Renal cortex interstitium (tissue), 11 donors: ENCODE measurements at regions not wholly inside any gene's neighbourhood (a gene's known extent, or its start where the extent isn't known, plus 50 kb on each side); places are given as distances from the start of the nearest gene placed in this dataset.

Experiments
- DNase-seq, 11 donors: peaks; one replicate each; pipeline ENCODE4 v3.0.0-alpha.2; 2013; ENCODE audit warnings: low read depth in 9 of 11, low spot score in 4 of 11; ENCODE audit errors: extremely low read depth in 1 of 11

DNA sequence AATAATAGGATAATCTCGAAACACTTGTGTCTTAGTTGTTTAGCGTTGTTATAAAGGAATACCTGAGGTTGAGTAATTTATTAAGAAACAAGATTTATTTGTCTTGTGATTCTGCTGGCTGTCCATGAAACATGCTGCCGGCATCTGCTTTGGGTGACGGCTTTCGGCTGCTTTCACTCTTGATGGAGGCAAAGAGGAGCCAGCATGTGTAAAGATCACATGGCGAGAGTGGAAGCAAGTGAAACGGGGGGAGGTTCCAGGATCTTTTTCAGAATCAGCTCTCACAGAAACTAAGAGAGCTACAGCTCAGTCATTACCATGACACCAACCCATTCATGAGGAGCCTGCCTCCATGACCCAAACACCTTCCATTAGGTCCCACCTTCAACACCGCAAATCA, 402.8 kb downstream of the CDC14C start:
- no peak for DNase-seq

DNA sequence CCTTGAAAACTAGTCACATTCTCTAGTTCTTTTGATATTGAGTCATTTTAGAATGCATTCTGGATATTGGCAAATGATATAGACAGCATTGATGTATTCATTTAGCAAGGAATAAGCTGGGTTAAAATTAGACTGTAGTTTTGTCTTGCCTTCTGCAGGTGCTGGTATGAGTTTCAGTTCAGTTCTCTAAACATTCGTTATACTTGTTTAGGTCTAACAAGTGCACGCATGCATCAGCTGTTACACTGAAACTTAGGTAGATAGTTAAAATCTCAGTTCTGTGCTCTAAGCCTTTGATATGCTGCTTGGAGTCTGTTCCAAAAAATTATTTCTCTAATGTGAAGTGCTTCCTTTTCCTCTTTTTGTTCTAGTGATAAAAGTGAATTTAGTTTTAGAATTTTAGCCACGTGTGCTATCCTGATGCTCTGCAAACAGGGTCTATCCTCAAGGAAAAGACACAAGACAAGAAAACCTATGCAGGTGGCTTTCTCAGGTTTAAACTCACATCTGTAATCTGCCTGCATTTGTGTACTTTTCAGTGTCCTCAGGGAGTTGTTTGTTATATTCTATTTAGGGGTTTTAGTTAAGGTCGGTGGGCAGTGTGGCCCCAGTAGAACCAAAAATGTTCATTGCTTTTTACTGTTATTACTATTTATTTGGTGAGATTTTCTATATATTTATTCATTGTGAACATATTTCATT, 409.0 kb downstream of the CDC14C start:
- DNase-seq = no peak

DNA sequence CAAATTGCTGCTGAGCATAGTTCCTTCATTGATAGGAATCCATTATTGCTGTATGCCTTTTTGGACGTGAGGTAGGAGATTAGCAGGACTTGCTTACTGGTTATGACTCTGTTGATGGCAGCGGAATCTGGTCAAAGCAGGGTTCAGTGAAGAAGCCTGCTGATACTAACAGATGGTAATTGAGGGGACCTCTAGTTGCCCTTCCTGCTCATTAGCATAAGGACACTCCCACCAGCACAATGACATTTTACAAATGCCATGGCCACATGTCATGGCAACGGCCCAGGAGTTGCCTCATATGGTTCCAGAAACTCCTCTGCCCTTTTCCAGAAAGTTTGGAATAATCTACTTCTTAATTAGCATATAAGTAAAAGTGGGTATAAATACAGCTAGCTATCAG, 417.5 kb downstream of the CDC14C start:
- no peak for DNase-seq

DNA sequence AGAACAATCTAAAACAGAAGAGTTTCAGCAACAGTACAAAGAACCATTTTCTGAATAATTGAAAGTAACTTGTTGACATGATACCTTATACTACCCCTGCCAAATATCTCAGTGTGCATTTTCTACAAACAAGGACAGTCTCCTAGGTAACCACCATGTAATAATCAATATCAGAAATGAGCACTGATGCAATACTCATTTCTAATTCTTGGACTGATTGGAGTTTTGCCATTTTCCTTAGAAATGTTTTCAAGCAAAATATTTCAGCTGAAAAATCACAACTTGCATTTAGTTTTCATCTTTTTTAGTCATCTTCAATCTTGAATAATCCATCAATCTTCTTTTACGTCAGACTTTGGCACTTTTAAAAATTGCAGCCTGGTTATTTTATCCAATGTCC, 420.2 kb downstream of the CDC14C start:
- DNase-seq = no peak

DNA sequence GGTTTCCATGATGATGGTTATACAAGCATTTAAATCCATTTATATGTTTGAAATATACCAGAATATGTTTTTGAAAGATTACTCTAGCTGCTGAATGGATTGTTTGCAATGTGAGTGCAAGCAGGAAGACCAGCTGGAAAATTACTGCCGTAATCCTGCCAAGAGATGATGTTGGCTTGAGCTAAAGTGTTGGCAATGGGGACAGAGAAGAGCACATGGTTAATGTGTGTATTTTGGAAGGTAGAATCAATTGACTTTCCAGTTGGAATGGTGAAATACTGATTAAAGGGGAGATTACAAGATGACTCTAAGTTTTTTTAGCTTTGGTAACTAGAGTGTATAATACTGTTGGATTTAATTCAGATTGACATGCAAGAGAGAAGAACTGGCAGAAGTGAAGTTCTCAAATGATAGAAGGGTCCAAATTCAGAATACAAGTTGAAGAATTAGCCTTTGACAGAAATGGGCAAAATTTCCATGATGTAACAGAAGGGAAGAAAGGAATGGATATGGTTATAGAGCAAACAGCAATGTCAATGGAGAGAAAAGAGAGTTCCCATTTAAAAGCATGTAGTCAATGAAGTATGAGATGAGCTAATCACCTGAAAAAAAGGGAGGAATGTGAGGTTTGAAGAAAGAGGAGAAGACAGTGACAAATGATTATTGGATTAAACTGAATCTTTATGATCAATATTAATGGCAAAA, 422.0 kb downstream of the CDC14C start:
- DNase-seq = no peak

DNA sequence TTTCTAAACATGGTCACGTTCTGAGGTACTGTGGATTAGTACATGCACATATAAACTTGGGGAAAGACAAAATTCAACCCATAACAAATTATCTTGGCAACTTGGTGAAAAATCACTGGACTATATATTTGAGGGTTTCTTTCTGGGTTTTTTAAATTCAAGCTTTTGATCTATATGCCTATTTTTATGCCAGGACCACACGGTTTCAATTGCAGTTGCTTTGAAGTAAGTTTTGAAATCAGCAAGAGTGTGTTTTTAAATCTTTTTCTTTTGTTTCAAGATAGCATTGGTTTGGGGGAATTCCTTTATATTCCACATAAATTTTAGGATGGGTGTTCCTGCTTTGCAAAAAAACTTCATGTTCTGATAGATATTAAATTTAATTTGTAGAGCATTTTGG, 406.4 kb upstream of the VWC2 start:
- DNase-seq = no peak

DNA sequence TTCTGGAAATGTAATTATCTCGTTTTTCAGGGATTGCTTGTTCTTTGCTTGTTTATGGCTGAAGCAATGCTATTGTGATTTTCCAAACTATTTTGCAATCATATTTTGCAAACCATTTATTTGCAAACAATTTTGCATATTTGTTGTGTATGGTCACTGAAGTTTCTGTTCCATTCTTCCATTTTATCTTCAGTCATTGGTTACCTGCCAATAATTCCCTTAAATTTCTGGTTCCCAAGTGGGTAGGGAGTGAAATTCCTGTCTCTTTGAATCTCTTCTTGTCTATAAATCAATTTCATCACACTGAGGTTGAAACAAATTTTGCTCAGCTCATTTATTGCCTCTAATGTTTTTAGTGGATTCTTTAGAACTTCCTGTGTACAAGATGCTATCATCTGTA, 401.7 kb upstream of the VWC2 start:
- no peak for DNase-seq

DNA sequence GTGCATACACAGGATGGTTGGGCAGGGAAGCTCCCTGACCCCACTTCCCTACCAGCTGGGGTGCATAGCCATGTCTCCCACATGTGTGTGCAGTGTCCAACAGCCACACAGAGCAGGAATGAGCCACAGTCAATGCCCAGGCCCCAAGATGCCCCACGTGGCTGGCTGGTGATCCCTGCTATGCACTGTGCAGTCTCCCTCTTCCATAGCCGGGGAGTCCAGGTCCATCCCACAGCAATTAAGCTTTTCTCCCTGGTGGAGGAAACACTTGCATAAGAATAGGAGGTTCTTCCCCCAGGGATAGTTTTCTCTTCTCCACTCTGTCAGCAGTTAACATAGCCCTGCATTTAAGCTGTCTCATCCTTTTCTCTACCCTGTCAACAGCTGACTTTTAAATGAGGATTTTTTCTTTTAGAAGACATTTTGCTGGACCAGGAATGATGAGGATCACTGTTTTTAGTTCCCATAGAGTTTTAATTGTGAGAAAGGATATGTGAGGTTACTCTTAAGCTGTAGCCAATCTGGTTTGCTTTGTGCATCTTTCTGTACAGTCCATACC, 396.5 kb upstream of the VWC2 start:
- DNase-seq = no peak

DNA sequence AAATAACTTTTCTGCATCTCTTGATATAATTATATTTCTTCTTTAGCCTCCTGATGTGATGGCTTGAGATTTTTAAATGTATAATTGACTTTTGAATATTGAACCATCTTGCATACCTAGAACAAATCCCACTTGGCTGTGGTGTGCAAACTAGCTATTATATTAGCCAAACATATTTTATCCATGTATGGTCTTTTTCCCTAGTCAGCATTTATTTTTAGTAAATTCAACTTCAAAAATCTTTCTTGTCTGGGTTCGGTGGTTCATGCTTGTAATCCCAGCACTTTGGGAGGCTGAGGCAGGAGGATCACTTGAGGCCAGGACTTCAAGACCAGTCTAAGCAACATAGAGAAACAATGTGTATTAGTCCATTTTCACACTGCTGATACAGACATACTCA, 386.6 kb upstream of the VWC2 start:
- DNase-seq = no peak

DNA sequence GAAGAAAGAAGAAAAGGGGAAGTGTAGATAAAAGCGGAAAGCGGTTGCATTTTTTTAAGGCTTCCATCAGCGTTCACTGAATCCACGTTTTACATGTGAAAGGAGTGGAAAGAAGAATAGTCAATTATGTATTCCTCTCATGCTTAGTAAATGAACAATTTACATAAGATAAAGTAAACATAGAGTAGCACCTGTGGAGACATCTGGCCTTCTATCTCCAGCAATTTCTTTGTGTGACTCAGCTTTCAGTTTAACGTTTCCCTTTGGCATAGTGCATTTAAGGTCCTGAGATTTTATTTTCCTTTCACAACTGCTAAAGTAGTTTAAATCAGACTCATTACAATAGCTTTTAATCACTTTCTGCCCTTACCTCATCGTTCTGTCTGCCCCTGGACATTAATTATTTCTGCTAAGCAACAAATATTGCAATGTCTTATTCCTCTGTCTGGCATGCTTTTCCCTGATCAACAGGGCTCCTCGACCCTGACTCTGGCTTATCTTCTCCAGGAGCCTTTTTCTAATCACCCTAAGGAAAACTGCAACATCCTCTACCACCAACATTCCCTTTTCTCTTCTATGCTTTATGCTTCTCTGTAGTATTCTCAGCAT, 383.5 kb upstream of the VWC2 start:
- DNase-seq = no peak

DNA sequence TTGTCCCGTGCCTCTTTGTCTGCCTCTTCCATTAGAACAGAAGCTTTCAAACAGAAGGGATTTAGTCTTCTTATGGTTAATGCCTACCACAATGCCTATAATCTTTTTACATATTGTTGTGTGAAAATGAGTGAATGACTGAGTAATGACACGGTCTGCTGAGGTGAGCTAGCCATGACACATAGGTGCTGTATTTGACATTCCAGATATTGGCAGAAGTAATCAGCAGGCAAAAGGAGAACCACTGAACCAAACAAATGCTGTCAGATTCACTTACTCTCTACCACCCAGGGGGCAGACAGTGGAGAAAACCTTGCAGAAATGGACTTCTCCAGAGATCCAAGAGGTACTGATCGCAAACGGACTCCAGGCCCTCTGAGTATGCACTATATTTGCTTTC, 377.2 kb upstream of the VWC2 start:
- no peak for DNase-seq

DNA sequence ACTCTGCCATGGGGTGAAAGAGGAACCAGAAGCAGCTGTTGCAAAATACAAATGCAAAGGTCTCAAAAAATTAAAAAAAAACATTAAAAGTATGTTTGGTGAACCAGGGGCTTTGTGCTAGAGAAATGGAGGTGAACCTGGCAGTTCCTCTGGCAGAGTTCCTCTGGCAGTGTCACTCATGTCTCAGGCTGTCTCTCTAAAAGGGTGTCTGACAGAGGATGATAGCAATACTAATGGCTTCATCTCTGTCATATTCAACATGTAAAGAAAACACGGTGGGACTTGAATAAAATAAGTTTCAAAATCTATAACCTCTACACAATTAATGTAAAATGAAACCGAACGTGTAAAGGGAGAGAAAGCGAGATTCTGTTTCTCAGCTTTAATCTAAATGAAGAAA, 375.7 kb upstream of the VWC2 start:
- no peak for DNase-seq

DNA sequence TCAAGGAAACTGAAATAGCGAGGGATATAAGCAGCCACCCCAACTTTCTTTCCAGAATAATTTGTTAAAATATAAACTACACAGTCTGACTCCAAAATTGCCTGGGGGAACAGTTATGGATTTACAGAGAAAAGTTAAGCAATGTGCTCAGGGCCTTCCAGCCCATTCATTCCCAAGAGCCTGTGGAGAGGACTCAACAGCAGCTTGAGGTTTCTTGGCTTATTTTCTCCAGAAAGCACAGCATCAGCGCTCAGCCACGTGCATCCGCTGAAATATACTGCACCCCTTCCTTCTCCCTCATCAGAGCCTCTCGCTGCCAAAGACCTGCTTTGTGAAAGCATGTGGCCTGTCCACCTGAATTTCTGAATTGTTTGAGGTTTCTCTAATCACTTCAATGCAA, 375.2 kb upstream of the VWC2 start:
- DNase-seq = no peak

DNA sequence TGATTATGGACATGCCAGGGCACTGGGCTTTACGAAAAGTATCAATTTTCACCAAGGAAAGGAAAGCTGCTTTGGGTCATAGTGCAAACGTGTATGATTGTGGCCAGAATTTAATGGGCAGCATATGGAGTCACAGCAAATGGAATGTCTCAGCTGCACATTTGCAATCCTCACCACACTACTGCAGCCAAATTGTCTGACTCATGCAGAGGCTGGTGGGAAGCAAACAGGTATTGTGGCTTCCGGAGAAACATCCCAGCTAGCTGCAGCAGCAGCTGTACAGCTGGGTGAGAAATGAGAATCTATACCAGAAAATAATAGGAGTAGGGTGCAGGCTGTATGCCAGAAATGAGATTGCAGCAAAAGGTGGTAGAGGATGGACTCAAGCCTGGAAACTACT, 374.7 kb upstream of the VWC2 start:
- no peak for DNase-seq

DNA sequence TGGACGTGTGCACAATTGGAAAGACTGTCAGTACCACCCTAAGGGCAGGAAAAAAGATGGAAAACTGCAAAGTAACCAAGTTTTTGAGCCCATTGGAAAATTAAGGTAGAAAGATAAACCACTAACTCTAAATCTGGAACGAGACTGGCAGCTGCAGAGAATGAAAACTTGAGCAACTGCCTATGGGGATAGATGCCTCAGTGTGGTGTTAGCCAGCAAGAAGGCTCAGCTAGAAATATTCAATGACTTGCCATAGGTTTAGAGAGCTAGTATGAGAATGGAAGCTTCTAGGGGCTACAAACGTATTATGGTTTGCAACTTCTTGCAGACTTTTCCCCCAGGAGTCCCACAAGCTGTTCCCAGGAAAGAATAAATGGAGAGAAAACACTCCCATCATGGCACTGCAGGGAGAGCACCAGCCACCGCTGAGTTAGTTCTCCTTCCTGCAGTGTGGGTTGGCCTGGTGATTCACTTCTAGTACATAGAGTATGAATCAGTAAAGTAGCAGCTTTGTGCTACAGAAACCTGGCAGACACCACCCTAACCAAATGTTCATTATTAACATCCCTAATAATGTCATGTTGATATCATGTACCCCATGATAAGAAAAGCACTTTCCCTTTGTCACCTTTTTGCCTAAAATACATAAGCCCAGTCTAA, 372.4 kb upstream of the VWC2 start:
- DNase-seq = no peak

DNA sequence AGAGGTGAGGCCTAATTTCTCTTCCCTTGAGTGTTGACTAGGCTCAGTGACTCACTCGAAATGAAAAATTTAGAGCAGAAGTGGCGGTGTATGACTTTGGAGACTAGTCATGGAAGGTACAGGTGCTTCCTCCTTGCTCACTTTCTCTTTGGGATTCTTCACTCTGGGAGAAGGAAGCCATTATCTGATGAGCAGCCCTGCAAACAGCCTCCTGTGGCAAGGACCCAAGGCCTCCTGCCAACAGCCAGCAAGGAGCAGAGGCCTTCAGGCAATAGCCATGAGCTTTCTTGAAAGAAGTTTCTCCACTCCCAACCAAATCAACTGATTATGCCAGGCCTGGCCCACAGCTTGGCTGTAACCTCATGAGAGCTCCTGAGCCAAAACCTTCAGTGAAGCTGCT, 369.6 kb upstream of the VWC2 start:
- DNase-seq = no peak

DNA sequence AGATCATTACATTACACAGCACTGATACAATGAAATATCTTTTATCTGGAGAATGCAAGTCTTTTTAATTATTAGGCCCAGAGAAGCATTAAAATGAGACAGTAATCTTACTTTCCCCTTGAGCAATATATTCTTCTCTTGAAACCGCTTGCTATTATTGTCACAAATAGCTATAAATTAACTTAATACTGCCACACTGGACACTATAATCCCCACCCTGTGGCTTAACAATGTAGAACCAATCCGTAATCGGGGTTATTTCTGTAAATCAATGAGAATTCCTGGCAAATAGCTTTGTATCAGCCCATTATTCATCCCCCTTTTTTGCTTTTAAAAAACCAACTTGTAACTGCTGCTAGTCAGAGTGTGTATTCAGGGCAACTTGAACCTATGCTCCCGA, 366.2 kb upstream of the VWC2 start:
- no peak for DNase-seq

DNA sequence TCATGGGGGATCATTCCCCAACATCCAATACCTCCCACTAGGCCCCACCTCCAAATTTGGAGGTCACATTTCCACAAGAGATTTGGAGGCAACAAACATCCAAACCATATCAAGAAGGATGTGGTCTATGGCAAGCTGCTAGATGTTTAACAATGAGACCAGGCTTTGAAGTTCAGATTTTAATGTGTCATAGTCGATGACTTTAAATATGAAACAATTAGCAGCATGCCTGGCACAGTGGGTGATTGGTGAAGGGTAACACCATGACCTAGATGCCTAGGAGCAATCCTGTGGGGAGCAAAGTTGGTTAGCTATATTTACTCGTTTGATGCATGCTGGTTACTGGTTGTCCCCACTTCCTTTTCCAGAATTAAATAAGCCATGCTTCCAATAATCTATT, 356.4 kb upstream of the VWC2 start:
- DNase-seq = no peak

DNA sequence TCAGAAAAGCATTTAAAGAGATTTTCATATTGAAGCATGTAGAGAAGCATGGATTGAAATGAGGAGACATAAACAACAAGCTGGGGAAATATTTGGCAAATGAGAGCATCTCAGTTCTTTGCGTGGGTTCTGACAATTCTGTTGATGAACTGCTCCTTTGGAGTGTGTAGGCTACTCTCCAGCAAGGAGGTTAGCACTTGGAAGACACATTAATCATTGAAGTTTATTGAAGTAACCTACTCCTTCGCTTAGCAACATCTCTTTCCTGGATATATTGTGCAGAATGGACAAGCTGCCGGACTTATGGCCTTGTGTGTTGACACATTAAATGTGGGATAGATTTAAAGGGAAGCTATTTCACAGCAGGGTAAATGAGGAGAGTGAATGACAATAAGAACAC, 354.5 kb upstream of the VWC2 start:
- DNase-seq = peak in 3 of 11 donors; percentile 4 to 21 (median 6)

DNA sequence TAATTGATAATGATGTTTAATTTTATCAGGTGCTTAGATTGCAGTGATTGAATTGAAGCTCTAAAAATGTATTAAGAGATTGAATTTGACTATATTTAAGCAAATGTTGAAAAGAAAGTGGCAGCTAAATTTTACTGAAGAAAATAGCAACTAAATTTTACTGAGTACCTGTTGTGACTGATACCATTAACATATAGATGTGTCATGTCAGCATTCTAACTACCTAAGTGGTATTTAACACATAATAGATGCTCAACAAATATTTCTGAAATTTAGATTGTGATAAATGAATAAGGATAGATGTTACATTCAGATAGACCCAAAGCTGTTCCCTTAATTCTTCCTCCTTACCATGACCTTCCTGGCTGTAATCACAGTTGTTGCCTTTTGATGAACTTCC, 350.9 kb upstream of the VWC2 start:
- DNase-seq = no peak
